RWPE1 (cell line): ENCODE measurements at regions not wholly inside any gene's neighbourhood (a gene's known extent, or its start where the extent isn't known, plus 50 kb on each side); places are given as distances from the start of the nearest gene placed in this dataset.

Source experiments
- CTCF ChIA-PET: fragments of 350-600 bp; sonication (Branson Sonifier 250); formaldehyde crosslinking; extraction: SDS; loops from one replicate; lab custom pipeline; 2021; lab: Yijun Ruan, JAX
- POLR2A ChIA-PET: fragments of 400-600 bp; formaldehyde crosslinking; extraction: SDS; loops from one replicate; lab custom pipeline; 2020; ENCODE audit warnings: antibody characterized with exemption; ENCODE audit not compliant: low non-redundant PET; lab: Yijun Ruan, JAX
- DNase-seq: peaks from one replicate; pipeline ENCODE4 v3.0.0; 2012; ENCODE audit warnings: low spot score
- H3K27ac ChIP-seq: fragments of 450-650 bp; 2 replicates; pipeline ENCODE4 v1.5.1; 2017
- TF ChIP-seq, protein P1 (sequence below): fragments of 450-650 bp; conservative IDR thresholded peaks from 2 replicates; pipeline ENCODE4 v1.5.1; 2017; ENCODE audit warnings: low read depth, mild to moderate bottlenecking

- ChIA-PET CTCF (no interaction called here), POLR2A (no interaction called here)
- TF ChIP-seq, protein P1, sequence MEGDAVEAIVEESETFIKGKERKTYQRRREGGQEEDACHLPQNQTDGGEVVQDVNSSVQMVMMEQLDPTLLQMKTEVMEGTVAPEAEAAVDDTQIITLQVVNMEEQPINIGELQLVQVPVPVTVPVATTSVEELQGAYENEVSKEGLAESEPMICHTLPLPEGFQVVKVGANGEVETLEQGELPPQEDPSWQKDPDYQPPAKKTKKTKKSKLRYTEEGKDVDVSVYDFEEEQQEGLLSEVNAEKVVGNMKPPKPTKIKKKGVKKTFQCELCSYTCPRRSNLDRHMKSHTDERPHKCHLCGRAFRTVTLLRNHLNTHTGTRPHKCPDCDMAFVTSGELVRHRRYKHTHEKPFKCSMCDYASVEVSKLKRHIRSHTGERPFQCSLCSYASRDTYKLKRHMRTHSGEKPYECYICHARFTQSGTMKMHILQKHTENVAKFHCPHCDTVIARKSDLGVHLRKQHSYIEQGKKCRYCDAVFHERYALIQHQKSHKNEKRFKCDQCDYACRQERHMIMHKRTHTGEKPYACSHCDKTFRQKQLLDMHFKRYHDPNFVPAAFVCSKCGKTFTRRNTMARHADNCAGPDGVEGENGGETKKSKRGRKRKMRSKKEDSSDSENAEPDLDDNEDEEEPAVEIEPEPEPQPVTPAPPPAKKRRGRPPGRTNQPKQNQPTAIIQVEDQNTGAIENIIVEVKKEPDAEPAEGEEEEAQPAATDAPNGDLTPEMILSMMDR = no peak
- no peak overlapping the region for H3K27ac ChIP-seq
- DNase-seq = no peak
Measured at GRCh38 chr10:11679946-11680345, 62.2 kb upstream of the ECHDC3 start.

- H3K27ac ChIP-seq = no peak overlapping the region
- ChIA-PET CTCF (no interaction called here), POLR2A (no interaction called here)
- TF ChIP-seq, protein P1 = no peak
- no peak for DNase-seq
Measured at GRCh38 chr10:11678074-11678793, 63.9 kb upstream of the ECHDC3 start.

DNA sequence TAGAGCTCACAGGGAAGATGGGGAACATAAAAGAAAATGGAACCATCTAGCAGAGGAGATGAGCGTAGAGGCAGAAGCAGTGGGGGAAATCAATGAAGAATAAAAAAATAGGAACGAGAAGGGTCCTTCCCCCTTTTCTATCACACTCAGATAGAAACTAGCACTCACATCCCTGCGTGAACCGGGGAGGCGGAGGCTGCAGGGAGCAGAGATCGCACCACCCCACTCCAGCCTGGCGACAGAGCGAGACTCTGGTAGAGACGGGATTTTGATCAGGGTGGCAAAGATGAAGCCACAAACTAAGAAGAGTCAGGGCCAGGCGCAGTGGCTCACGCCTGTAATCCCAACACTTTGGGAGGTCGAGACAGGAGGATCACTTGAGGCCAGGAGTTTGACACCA, 64.7 kb upstream of the ECHDC3 start:
- ChIA-PET CTCF (no interaction called here), POLR2A (no interaction called here)
- TF ChIP-seq, protein P1 = no peak
- H3K27ac ChIP-seq = no peak overlapping the region
- no peak for DNase-seq

DNA sequence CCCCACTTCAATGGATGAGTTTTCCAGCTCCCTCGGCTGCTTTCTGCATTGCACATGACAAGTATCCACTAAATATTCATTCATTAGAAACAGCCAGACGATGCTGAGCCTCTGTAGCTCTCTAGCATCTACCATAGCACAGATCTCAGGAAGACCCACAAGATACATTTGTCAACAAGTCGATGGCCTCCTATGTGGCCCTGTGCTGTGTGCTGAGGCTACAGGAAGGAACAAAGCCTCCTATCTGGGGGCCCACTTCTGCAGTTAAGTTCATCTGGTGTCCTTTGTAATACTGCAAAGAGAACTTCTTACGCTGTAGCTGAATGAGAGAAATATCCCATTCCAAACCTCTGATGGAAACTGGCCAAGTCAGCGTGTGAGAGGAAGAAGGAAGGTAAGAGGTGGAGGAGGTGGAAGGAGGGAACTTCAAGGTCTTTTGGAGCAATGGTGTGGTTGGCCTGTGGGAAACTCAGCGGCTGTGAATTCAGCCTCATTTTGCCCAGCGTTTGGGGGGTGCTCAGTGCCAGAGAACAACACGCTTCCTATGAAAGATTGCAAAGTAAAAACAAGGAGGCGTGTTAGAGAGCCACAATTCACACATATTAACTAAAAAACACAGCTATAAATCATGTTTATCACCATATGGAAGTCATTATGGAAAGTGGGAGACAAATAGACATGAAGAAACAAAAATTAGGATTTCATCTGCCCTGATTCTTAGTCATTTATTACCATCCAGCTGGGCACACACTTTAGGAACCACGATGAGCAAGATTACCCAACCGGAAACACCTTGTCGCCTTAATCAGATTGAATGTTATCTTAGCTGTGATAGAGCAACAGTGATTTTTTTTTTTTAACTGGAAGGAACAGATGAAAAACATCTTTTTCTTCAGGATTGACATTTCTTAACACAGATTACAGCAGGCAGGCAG, 62.2 kb upstream of the USP6NL start:
- TF ChIP-seq, protein P1 = no peak
- no peak overlapping the region for H3K27ac ChIP-seq
- DNase-seq = no peak
- ChIA-PET POLR2A (no interaction called here), CTCF (interaction anchor here (0.5 to 0.8 kb wide), 2 partner anchors 32 to 78 kb away, joined by 3 to 4 read pairs; no protein-coding TSS in a partner anchor)

- DNase-seq = no peak
- no peak overlapping the region for H3K27ac ChIP-seq
- TF ChIP-seq, protein P1 = no peak
- ChIA-PET POLR2A (no interaction called here), CTCF (no interaction called here)
Measured at GRCh38 chr10:11672836-11673235, 61.4 kb upstream of the USP6NL start.

GRCh38 chr10:11670381-11670780, 58.9 kb upstream of the USP6NL start:
- no peak overlapping the region for H3K27ac ChIP-seq
- CTCF ChIA-PET = no interaction called here
- DNase-seq = no peak
- POLR2A ChIA-PET = no interaction called here
- TF ChIP-seq, protein P1 = no peak
